Suppressor macrophage treated with lipopolysaccharide for 4 hours (primary cell): ENCODE measurements at regions not wholly inside any gene's neighbourhood (a gene's known extent, or its start where the extent isn't known, plus 50 kb on each side); places are given as distances from the start of the nearest gene placed in this dataset.
A peak's percentile ranks its signal among the peaks of the same experiment; 100 is the strongest.
"Not testable (repeated sequence)": the region's sequence is repeated elsewhere in the genome, so short reads cannot be mapped to it uniquely, and the experiment has no call there.

Experiments
- DNase-seq: peaks from one replicate; pipeline ENCODE4 v3.0.0-alpha.2; 2020

GRCh38 chr12:68387338-68387737, 55.2 kb upstream of the MDM1 start:
- DNase-seq, result no peak

- DNase-seq, result no peak
Measured at GRCh38 chr12:68389305-68389704, 57.1 kb upstream of the MDM1 start.

- no peak for DNase-seq
Measured at GRCh38 chr12:68391937-68392336, 59.8 kb upstream of the MDM1 start.

GRCh38 chr12:68392376-68392775, 60.2 kb upstream of the MDM1 start:
- DNase-seq, result no peak

- DNase-seq, result no peak
Measured at GRCh38 chr12:68393417-68393816, 61.3 kb upstream of the MDM1 start.

- no peak for DNase-seq
Measured at GRCh38 chr12:68397566-68398158, 65.5 kb upstream of the MDM1 start.

GRCh38 chr12:68398689-68399088, 66.5 kb upstream of the MDM1 start:
- DNase-seq, result not testable (repeated sequence)

- no peak for DNase-seq
Measured at GRCh38 chr12:68400226-68400829, 68.2 kb upstream of the MDM1 start.

GRCh38 chr12:68402422-68402821, 70.3 kb upstream of the MDM1 start:
- no peak for DNase-seq

GRCh38 chr12:68403296-68403695, 71.1 kb upstream of the MDM1 start:
- no peak for DNase-seq

GRCh38 chr12:68403711-68404110, 71.5 kb upstream of the MDM1 start:
- no peak for DNase-seq

- peak; percentile 47 for DNase-seq
Measured at GRCh38 chr12:68405343-68405781, 73.2 kb upstream of the MDM1 start.

- peak; percentile 56 for DNase-seq
Measured at GRCh38 chr12:68406134-68406576, 74.0 kb upstream of the MDM1 start.

- no peak for DNase-seq
Measured at GRCh38 chr12:68406911-68407310, 74.7 kb upstream of the MDM1 start.

GRCh38 chr12:68410018-68410660, 78.0 kb upstream of the MDM1 start:
- peak; percentile 10 for DNase-seq

GRCh38 chr12:68411371-68411770, 79.2 kb upstream of the MDM1 start:
- DNase-seq, result no peak

- DNase-seq, result no peak
Measured at GRCh38 chr12:68414988-68415387, 82.8 kb upstream of the MDM1 start.

GRCh38 chr12:68416350-68416749, 84.2 kb upstream of the MDM1 start:
- no peak for DNase-seq

- no peak for DNase-seq
Measured at GRCh38 chr12:68416826-68417225, 84.7 kb upstream of the MDM1 start.

GRCh38 chr12:68418137-68418460, 85.9 kb upstream of the MDM1 start:
- DNase-seq, result no peak

- DNase-seq, result no peak
Measured at GRCh38 chr12:68420225-68421010, 88.3 kb upstream of the MDM1 start.

- no peak for DNase-seq
Measured at GRCh38 chr12:68422159-68422558, 90.0 kb upstream of the MDM1 start.

- no peak for DNase-seq
Measured at GRCh38 chr12:68422956-68423574, 90.9 kb upstream of the MDM1 start.
